Esophagus squamous epithelium (tissue), 4 donors: ENCODE measurements at regions not wholly inside any gene's neighbourhood (a gene's known extent, or its start where the extent isn't known, plus 50 kb on each side); places are given as distances from the start of the nearest gene placed in this dataset.

Experiments used
- CTCF ChIP-seq, 6 experiments: fragments of 450-650 bp in 4 of 6; fragments of 200-600 bp in 2 of 6; sonication (generic) in 2 of 6; IDR thresholded peaks; one replicate each; pipeline ENCODE4 v1.5.1; 2016 to 2019; ENCODE audit warnings: antibody characterized with exemption in 6 of 6, mild to moderate bottlenecking in 4 of 6, moderate library complexity in 4 of 6
- POLR2A ChIP-seq, 4 donors: fragments of 450-650 bp; IDR thresholded peaks; one replicate each; pipeline ENCODE4 v1.6.1; 2017; ENCODE audit warnings: antibody characterized with exemption in 4 of 4, mild to moderate bottlenecking in 4 of 4, moderate library complexity in 3 of 4

GRCh38 chr5:123949043-123949804, 437.2 kb downstream of the CSNK1G3 start:
- TF ChIP-seq POLR2A (IDR thresholded peaks at IDR 0.05) (no peak), CTCF (IDR thresholded peaks at IDR 0.05) (no peak)
